ENCODE measurements at regions not wholly inside any gene's neighbourhood (a gene's known extent, or its start where the extent isn't known, plus 50 kb on each side); places are given as distances from the start of the nearest gene placed in this dataset.

DNA sequence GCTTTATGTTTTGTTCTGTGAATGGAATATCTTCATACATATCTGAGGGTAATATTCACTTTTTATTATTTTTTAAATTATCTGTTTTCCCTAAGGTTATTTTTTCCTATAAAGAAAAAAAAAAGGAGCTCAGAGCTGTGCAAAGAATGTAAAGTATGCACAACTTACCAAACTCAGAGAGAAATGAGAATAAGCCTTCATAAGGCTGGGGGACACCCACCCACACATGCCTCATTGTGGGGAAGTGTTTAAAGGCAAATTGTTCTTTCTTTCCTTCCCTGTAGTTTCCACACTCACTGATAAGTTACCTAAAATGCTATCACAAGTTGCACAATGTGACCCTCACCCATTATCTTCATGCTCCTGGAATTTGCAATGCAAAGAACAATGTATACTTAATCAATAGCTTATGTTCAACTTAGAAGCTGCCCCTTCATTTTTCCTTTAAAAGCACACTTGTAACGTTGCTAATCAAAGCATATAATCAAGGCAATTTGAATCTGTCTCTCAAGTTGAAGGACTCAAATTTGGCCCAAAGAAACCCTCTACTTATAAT is 108.1 kb downstream of the GNAT3 start:
- TF ChIP-seq ZFX (IDR thresholded peaks at IDR 0.05) (no peak), CTCF (conservative IDR thresholded peaks at IDR 0.05) (no peak)
- no peak overlapping the region for H3K27ac ChIP-seq

GRCh38 chr7:80401708-80402107 is 110.2 kb downstream of the GNAT3 start:
- no peak for TF ChIP-seq CTCF (conservative IDR thresholded peaks at IDR 0.05)
- no peak for TF ChIP-seq ZFX (IDR thresholded peaks at IDR 0.05)
- no peak overlapping the region for H3K27ac ChIP-seq

DNA sequence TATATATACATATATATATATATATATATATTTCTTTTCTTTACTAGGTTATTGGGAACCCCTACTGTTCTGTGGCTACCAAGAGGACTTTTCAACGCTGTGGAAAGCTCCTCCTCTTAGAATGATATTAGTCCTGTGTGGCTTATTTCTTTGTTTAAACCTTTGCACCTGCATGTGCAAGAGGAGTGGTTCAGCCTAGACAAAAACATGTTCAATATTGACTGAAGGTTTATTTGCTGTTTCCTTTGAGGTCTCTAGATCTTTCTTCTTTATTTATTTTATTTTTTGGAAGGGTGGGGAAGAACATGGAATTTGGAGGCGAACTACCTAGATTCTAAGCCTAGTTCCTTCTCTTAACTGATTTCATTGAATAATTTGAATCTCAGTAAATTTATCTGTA is 118.1 kb downstream of the GNAT3 start:
- no peak overlapping the region for H3K27ac ChIP-seq
- TF ChIP-seq ZFX (IDR thresholded peaks at IDR 0.05), result no peak

- H3K27ac ChIP-seq, result no peak overlapping the region
- peak; percentile 83 for TF ChIP-seq CTCF (conservative IDR thresholded peaks at IDR 0.05)
- TF ChIP-seq ZFX (IDR thresholded peaks at IDR 0.05), result no peak
Measured at GRCh38 chr7:80392229-80393169, 119.4 kb downstream of the GNAT3 start.

GRCh38 chr7:80387634-80388193 is 124.2 kb downstream of the GNAT3 start:
- TF ChIP-seq ZFX (IDR thresholded peaks at IDR 0.05) (no peak), CTCF (conservative IDR thresholded peaks at IDR 0.05) (no peak)
- H3K27ac ChIP-seq, result no peak overlapping the region

GRCh38 chr7:80386686-80387085 is 125.2 kb downstream of the GNAT3 start:
- TF ChIP-seq CTCF (conservative IDR thresholded peaks at IDR 0.05) (no peak), ZFX (IDR thresholded peaks at IDR 0.05) (no peak)

GRCh38 chr7:80385508-80385907 is 126.4 kb downstream of the GNAT3 start:
- no peak overlapping the region for H3K27ac ChIP-seq

More at GRCh38 chr7:80386686-80387085, 125.2 kb downstream of the GNAT3 start:
- H3K27ac ChIP-seq, result no peak overlapping the region

More at GRCh38 chr7:80385508-80385907, 126.4 kb downstream of the GNAT3 start:
- TF ChIP-seq ZFX (IDR thresholded peaks at IDR 0.05) (no peak), CTCF (conservative IDR thresholded peaks at IDR 0.05) (no peak)
